Prostate gland (tissue), 2 donors: ENCODE measurements at regions not wholly inside any gene's neighbourhood (a gene's known extent, or its start where the extent isn't known, plus 50 kb on each side); places are given as distances from the start of the nearest gene placed in this dataset.
A peak's percentile ranks its signal among the peaks of the same experiment; 100 is the strongest.

ENCODE experiments used
- DNase-seq: peaks from one replicate; pipeline ENCODE4 v3.0.0-alpha.2; 2019; ENCODE audit warnings: low spot score
- H3K27ac ChIP-seq, 2 donors: fragments of 200-600 bp; sonication (generic); 2 replicates each; pipeline ENCODE4 v1.5.1; 2017 to 2019
- H3K27me3 ChIP-seq: fragments of 200-600 bp; sonication (generic); replicated peaks from 2 replicates; pipeline ENCODE4 v1.5.1; 2019; ENCODE audit not compliant: insufficient read depth
- H3K36me3 ChIP-seq, 2 donors: fragments of 200-600 bp; sonication (generic); 1 replicate in 1 of 2; 2 replicates in 1 of 2; pipeline versions ENCODE4 v1.5.1 to v1.8.1; 2017 to 2019
- H3K4me1 ChIP-seq: fragments of 200-600 bp; sonication (generic); replicated peaks from 2 replicates; pipeline ENCODE4 v1.5.1; 2019
- H3K4me3 ChIP-seq, 2 donors: fragments of 200-600 bp; sonication (generic); 2 replicates each; pipeline ENCODE4 v1.5.1; 2017 to 2019
- H3K9me3 ChIP-seq: fragments of 200-600 bp; sonication (generic); 2 replicates; pipeline ENCODE4 v1.5.1; 2017
- POLR2A ChIP-seq: fragments of 450-650 bp; IDR thresholded peaks from one replicate; pipeline ENCODE4 v1.6.1; 2016; ENCODE audit warnings: antibody characterized with exemption, mild to moderate bottlenecking
- POLR2AphosphoS5 ChIP-seq: sonication (generic); formaldehyde crosslinking; IDR thresholded peaks from one replicate; pipeline ENCODE4 v1.6.1; 2017; ENCODE audit warnings: antibody characterized with exemption
- WGBS: methylation state at CpG from one replicate; pipeline ENCODE4 v1.1.5; 2018; 5-methylcytosine and 5-hydroxymethylcytosine counted together
- intact Hi-C: fragments of 100-400 bp; cut with DNase I; formaldehyde crosslinking; loops from one replicate; pipeline ENCODE4 v1.14.2; 2022
- TF ChIP-seq, protein P1 (sequence below), 4 experiments: fragments of 200-600 bp in 2 of 4; fragments of 450-650 bp in 2 of 4; sonication (generic) in 2 of 4; IDR thresholded peaks; 1 replicate in 3 of 4; 2 replicates in 1 of 4; pipeline ENCODE4 v1.5.1; 2016 to 2019; ENCODE audit warnings: antibody characterized with exemption in 4 of 4, mild to moderate bottlenecking in 2 of 4, moderate library complexity in 2 of 4

DNA sequence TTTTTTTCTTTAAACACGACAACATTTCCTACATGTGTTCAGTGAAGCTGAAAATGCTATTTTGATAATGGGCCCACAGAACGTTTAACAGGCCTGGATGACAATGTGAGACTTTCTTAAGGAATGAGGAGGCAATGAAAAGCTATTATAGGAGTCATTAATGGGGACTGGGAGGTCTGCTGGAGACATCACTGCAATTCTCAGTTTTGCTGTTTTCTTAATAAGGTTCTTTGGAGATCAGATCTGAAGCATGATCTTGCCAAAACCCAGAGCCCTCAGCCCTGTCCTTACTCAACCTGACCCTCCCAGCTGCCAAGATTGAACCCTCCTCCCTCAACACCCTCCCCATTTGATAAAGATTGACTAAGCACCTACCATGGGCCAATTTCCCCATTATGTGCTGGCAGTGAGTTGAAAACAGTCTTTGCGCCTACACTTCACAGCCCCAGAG lies 353.1 kb downstream of the MAFB start:
- Histone ChIP-seq H3K27ac (no peak overlapping the region), H3K36me3 (no peaks in the 10 kb centered on the region), H3K4me3 (no peak overlapping the region), H3K27me3 (no peaks in the 10 kb centered on the region), H3K4me1 (no peaks in the 10 kb centered on the region), H3K9me3 (no peaks in the 10 kb centered on the region)
- intact Hi-C loops = no loop called here
- TF ChIP-seq, protein P1, sequence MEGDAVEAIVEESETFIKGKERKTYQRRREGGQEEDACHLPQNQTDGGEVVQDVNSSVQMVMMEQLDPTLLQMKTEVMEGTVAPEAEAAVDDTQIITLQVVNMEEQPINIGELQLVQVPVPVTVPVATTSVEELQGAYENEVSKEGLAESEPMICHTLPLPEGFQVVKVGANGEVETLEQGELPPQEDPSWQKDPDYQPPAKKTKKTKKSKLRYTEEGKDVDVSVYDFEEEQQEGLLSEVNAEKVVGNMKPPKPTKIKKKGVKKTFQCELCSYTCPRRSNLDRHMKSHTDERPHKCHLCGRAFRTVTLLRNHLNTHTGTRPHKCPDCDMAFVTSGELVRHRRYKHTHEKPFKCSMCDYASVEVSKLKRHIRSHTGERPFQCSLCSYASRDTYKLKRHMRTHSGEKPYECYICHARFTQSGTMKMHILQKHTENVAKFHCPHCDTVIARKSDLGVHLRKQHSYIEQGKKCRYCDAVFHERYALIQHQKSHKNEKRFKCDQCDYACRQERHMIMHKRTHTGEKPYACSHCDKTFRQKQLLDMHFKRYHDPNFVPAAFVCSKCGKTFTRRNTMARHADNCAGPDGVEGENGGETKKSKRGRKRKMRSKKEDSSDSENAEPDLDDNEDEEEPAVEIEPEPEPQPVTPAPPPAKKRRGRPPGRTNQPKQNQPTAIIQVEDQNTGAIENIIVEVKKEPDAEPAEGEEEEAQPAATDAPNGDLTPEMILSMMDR (IDR thresholded peaks at IDR 0.05) = no peak
- TF ChIP-seq POLR2A (no peak), POLR2AphosphoS5 (no peak)
- DNase-seq = no peak
- WGBS = 44% methylated on average over 3 of the region's 3 CpGs

DNA sequence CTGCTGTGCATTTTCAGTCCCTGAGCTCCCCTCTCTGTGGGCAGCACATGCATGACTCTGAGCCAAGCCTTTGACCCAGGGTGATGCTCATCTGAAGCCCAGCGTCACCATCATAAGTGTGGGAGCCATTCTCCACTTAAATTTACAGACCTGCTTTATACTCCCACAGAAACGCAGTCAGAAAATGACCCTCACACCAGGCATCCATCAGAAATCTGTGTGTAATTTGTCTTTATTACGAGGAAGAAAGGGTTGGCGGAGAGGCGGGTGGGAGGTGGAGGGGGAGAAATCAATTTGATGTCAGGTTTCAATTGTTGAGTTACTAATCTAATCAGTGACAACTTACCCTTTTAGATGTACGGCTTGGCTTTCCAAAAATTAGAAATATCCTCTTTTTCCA lies 353.6 kb downstream of the MAFB start:
- no peak for DNase-seq
- Histone ChIP-seq H3K4me3 (no peak overlapping the region), H3K9me3 (no peaks in the 10 kb centered on the region), H3K4me1 (no peaks in the 10 kb centered on the region), H3K27me3 (no peaks in the 10 kb centered on the region), H3K36me3 (no peaks in the 10 kb centered on the region), H3K27ac (no peak overlapping the region)
- 81% methylated on average over 6 of the region's 6 CpGs for WGBS
- TF ChIP-seq, protein P1 (IDR thresholded peaks at IDR 0.05) = no peak
- no peak for TF ChIP-seq POLR2AphosphoS5
- TF ChIP-seq POLR2A = no peak
- intact Hi-C loops = no loop called here

GRCh38 chr20:40333591-40333990 lies 355.4 kb downstream of the MAFB start:
- intact Hi-C loops = no loop called here
- TF ChIP-seq, protein P1 (IDR thresholded peaks at IDR 0.05) = no peak
- no peak for TF ChIP-seq POLR2A
- TF ChIP-seq POLR2AphosphoS5 = no peak
- H3K4me1 ChIP-seq = no peaks in the 10 kb centered on the region
- no peak overlapping the region for H3K4me3 ChIP-seq
- DNase-seq = no peak
- H3K9me3 ChIP-seq = no peaks in the 10 kb centered on the region
- 91% methylated on average over 2 of the region's 2 CpGs for WGBS
- no peaks in the 10 kb centered on the region for H3K36me3 ChIP-seq
- H3K27me3 ChIP-seq = no peaks in the 10 kb centered on the region
- no peak overlapping the region for H3K27ac ChIP-seq

GRCh38 chr20:40331807-40332560 lies 357.1 kb downstream of the MAFB start:
- Histone ChIP-seq H3K9me3 (no peaks in the 10 kb centered on the region), H3K27ac (no peak overlapping the region), H3K4me3 (no peak overlapping the region), H3K36me3 (no peaks in the 10 kb centered on the region), H3K27me3 (no peaks in the 10 kb centered on the region), H3K4me1 (no peaks in the 10 kb centered on the region)
- no peak for TF ChIP-seq POLR2AphosphoS5
- TF ChIP-seq, protein P1 (IDR thresholded peaks at IDR 0.05) = no peak
- TF ChIP-seq POLR2A = no peak
- intact Hi-C loops = no loop called here
- peak; percentile 29 for DNase-seq
- 62% methylated on average over 9 of the region's 9 CpGs for WGBS

DNA sequence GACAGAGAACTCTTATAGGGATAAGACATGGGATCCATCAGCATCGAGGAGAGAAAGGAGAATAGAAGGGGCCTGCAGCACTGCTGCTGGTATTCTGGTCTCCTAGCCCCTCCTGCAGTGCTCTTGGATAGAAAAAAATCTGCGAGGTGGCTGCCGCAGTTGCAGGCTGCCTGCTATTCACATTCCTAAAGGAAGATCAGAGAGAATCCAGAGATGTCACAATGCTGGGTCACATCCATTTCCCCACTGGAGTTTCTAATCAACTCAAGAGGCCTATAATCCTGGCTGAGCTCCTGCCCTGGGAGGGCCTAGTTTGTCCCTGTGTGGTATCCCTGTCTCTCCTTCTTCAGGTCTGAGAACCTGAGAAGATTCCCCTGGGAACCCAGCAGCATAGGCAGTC lies 357.8 kb downstream of the MAFB start:
- Histone ChIP-seq H3K27me3 (no peaks in the 10 kb centered on the region), H3K4me3 (no peak overlapping the region), H3K9me3 (no peaks in the 10 kb centered on the region), H3K36me3 (no peaks in the 10 kb centered on the region), H3K4me1 (no peaks in the 10 kb centered on the region), H3K27ac (no peak overlapping the region)
- intact Hi-C loops = no loop called here
- no peak for DNase-seq
- WGBS = 82% methylated on average over 3 of the region's 3 CpGs
- TF ChIP-seq POLR2A = no peak
- no peak for TF ChIP-seq POLR2AphosphoS5
- TF ChIP-seq, protein P1 (IDR thresholded peaks at IDR 0.05) = no peak
